HUES64 (cell line): ENCODE measurements at regions not wholly inside any gene's neighbourhood (a gene's known extent, or its start where the extent isn't known, plus 50 kb on each side); places are given as distances from the start of the nearest gene placed in this dataset.
"Not testable (repeated sequence)": the region's sequence is repeated elsewhere in the genome, so short reads cannot be mapped to it uniquely, and the experiment has no call there.

ENCODE experiments used
- H3K27ac ChIP-seq: 2 replicates; pipeline ENCODE4 v1.7.0; 2013; ENCODE audit warnings: low read depth, low read length, inconsistent platforms
- H3K27me3 ChIP-seq: 2 replicates; pipeline ENCODE4 v1.6.1; 2013; ENCODE audit warnings: mild to moderate bottlenecking, low read length; ENCODE audit not compliant: insufficient read depth
- H3K36me3 ChIP-seq: 2 replicates; pipeline ENCODE4 v1.6.1; 2013; ENCODE audit warnings: mild to moderate bottlenecking, low read length; ENCODE audit not compliant: insufficient read depth
- H3K4me1 ChIP-seq: 2 replicates; pipeline ENCODE4 v1.6.1; 2013; ENCODE audit warnings: mild to moderate bottlenecking, low read length, moderate library complexity; ENCODE audit not compliant: insufficient read depth
- H3K4me3 ChIP-seq: 2 replicates; pipeline ENCODE4 v1.5.1; 2013; ENCODE audit warnings: mild to moderate bottlenecking, low read length, moderate library complexity
- H3K9ac ChIP-seq: 2 replicates; pipeline ENCODE4 v1.6.1; 2013; ENCODE audit warnings: mild to moderate bottlenecking, low read depth, low read length
- H3K9me3 ChIP-seq: 2 replicates; pipeline ENCODE4 v1.6.1; 2013; ENCODE audit warnings: low read depth, low read length; ENCODE audit not compliant: insufficient read depth
- WGBS: fragments of 150-250, 120-280 bp; methylation state at CpG from one replicate; pipeline ENCODE4 v1.1.7; 2013; ENCODE audit warnings: missing lambda C conversion rate; 5-methylcytosine and 5-hydroxymethylcytosine counted together

GRCh38 chr14:48035836-48036235 is 360.4 kb upstream of the MDGA2 start:
- no peak overlapping the region for H3K27ac ChIP-seq
- no peak overlapping the region for H3K9ac ChIP-seq
- peaks cover 4% of the 10 kb centered on the region; the same call in 1 of the 2 replicates for H3K4me1 ChIP-seq
- H3K9me3 ChIP-seq = no peaks in the 10 kb centered on the region
- 85% methylated on average over 8 of the region's 8 CpGs for WGBS
- H3K4me3 ChIP-seq = no peak overlapping the region
- no peaks in the 10 kb centered on the region for H3K36me3 ChIP-seq
- H3K27me3 ChIP-seq = no peaks in the 10 kb centered on the region

- Histone ChIP-seq H3K36me3 (no peaks in the 10 kb centered on the region), H3K4me3 (no peak overlapping the region), H3K9me3 (no peaks in the 10 kb centered on the region), H3K4me1 (no peaks in the 10 kb centered on the region), H3K9ac (no peak overlapping the region), H3K27ac (no peak overlapping the region), H3K27me3 (no peaks in the 10 kb centered on the region)
- 96% methylated on average over 2 of the region's 2 CpGs for WGBS
Measured at GRCh38 chr14:48027115-48027514, 351.7 kb upstream of the MDGA2 start.

- Histone ChIP-seq H3K4me3 (no peak overlapping the region), H3K9ac (no peak overlapping the region), H3K4me1 (no peaks in the 10 kb centered on the region), H3K9me3 (no peaks in the 10 kb centered on the region), H3K27ac (no peak overlapping the region), H3K27me3 (no peaks in the 10 kb centered on the region), H3K36me3 (no peaks in the 10 kb centered on the region)
- 93% methylated on average over 3 of the region's 3 CpGs for WGBS
Measured at GRCh38 chr14:48023881-48024280, 348.5 kb upstream of the MDGA2 start.

GRCh38 chr14:48011484-48011883 is 336.1 kb upstream of the MDGA2 start:
- H3K4me1 ChIP-seq = peaks cover 19% of the 10 kb centered on the region
- not testable (repeated sequence) for H3K9me3 ChIP-seq, H3K27ac ChIP-seq, H3K36me3 ChIP-seq, H3K9ac ChIP-seq, H3K27me3 ChIP-seq, H3K4me3 ChIP-seq
- WGBS = 57% methylated on average over 11 of the region's 12 CpGs

- no peak overlapping the region for H3K9ac ChIP-seq
- no peaks in the 10 kb centered on the region for H3K27me3 ChIP-seq
- H3K9me3 ChIP-seq = no peaks in the 10 kb centered on the region
- no peak overlapping the region for H3K27ac ChIP-seq
- H3K36me3 ChIP-seq = no peaks in the 10 kb centered on the region
- H3K4me3 ChIP-seq = no peak overlapping the region
- peaks cover 19% of the 10 kb centered on the region for H3K4me1 ChIP-seq
Measured at GRCh38 chr14:48008646-48009045, 333.2 kb upstream of the MDGA2 start.

- Histone ChIP-seq H3K9me3 (no peaks in the 10 kb centered on the region), H3K9ac (no peak overlapping the region), H3K27ac (no peak overlapping the region), H3K4me1 (peaks cover 9% of the 10 kb centered on the region; the same call in 1 of the 2 replicates), H3K4me3 (no peak overlapping the region), H3K27me3 (no peaks in the 10 kb centered on the region), H3K36me3 (no peaks in the 10 kb centered on the region)
- 83% methylated on average over 1 of the region's 1 CpG for WGBS
Measured at GRCh38 chr14:48005986-48006385, 330.6 kb upstream of the MDGA2 start.

- Histone ChIP-seq H3K9me3 (no peaks in the 10 kb centered on the region), H3K4me1 (no peaks in the 10 kb centered on the region), H3K27ac (no peak overlapping the region), H3K27me3 (no peaks in the 10 kb centered on the region), H3K4me3 (no peak overlapping the region), H3K9ac (no peak overlapping the region), H3K36me3 (no peaks in the 10 kb centered on the region)
Measured at GRCh38 chr14:47993883-47994282, 318.5 kb upstream of the MDGA2 start.

- H3K4me1 ChIP-seq = no peaks in the 10 kb centered on the region
- H3K9me3 ChIP-seq = no peaks in the 10 kb centered on the region
- no peak overlapping the region for H3K9ac ChIP-seq
- no peak overlapping the region for H3K27ac ChIP-seq
- H3K27me3 ChIP-seq = no peaks in the 10 kb centered on the region
- 79% methylated on average over 1 of the region's 2 CpGs for WGBS
- H3K4me3 ChIP-seq = no peak overlapping the region
- no peaks in the 10 kb centered on the region for H3K36me3 ChIP-seq
Measured at GRCh38 chr14:47988175-47988574, 312.8 kb upstream of the MDGA2 start.

GRCh38 chr14:47978871-47979270 is 303.5 kb upstream of the MDGA2 start:
- Histone ChIP-seq H3K27ac (no peak overlapping the region), H3K36me3 (no peaks in the 10 kb centered on the region), H3K4me1 (peaks cover 8% of the 10 kb centered on the region; the same call in 1 of the 2 replicates), H3K9ac (no peak overlapping the region), H3K27me3 (no peaks in the 10 kb centered on the region), H3K4me3 (no peak overlapping the region), H3K9me3 (no peaks in the 10 kb centered on the region)

GRCh38 chr14:47976139-47976538 is 300.7 kb upstream of the MDGA2 start:
- H3K27ac ChIP-seq = no peak overlapping the region
- no peaks in the 10 kb centered on the region for H3K27me3 ChIP-seq
- no peaks in the 10 kb centered on the region for H3K36me3 ChIP-seq
- H3K9ac ChIP-seq = no peak overlapping the region
- WGBS = 87% methylated on average over 2 of the region's 2 CpGs
- peaks cover 8% of the 10 kb centered on the region; the same call in 1 of the 2 replicates for H3K4me1 ChIP-seq
- H3K4me3 ChIP-seq = no peak overlapping the region
- H3K9me3 ChIP-seq = no peaks in the 10 kb centered on the region

GRCh38 chr14:47966076-47966810 is 290.8 kb upstream of the MDGA2 start:
- 67% methylated on average over 1 of the region's 2 CpGs for whole genome bisulfite sequencing
- no peaks in the 10 kb centered on the region for H3K27me3 ChIP-seq
- peaks cover 17% of the 10 kb centered on the region for H3K4me1 ChIP-seq
- no peak overlapping the region for H3K4me3 ChIP-seq
- H3K9ac ChIP-seq = no peak overlapping the region
- no peak overlapping the region for H3K27ac ChIP-seq
- no peaks in the 10 kb centered on the region for H3K9me3 ChIP-seq
- H3K36me3 ChIP-seq = no peaks in the 10 kb centered on the region

- H3K4me3 ChIP-seq = no peak overlapping the region
- H3K9me3 ChIP-seq = no peaks in the 10 kb centered on the region
- no peaks in the 10 kb centered on the region for H3K36me3 ChIP-seq
- no peaks in the 10 kb centered on the region for H3K27me3 ChIP-seq
- no peak overlapping the region for H3K27ac ChIP-seq
- H3K9ac ChIP-seq = no peak overlapping the region
- H3K4me1 ChIP-seq = peaks cover 20% of the 10 kb centered on the region
- WGBS = 80% methylated on average over 3 of the region's 3 CpGs
Measured at GRCh38 chr14:47961634-47962033, 286.2 kb upstream of the MDGA2 start.
